Amniotic epithelial cell (primary cell): ENCODE measurements at regions not wholly inside any gene's neighbourhood (a gene's known extent, or its start where the extent isn't known, plus 50 kb on each side); places are given as distances from the start of the nearest gene placed in this dataset.
A peak's percentile ranks its signal among the peaks of the same experiment; 100 is the strongest.

ENCODE experiments used
- DNase-seq: peaks from one replicate; pipeline ENCODE4 v3.0.0-alpha.2; 2010; ENCODE audit warnings: low read depth

DNA sequence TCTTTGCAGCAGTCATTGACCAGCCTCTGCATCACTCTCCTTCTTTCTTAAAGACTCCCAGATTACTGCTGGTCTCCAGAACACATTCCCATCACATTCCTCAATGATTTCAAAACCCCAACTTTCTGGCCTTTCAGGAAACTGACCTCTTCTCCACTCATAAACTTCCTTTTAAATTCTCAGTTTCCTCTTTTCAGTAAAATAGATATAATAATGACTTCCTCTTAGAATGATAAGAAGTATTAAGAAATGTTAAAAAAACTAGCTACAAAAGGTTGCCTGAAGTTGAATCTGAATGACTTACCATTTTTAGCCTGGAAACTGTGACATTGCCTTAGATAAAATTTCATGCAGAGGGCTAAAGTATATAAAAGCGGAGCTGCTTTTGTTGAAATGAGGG lies 239.3 kb downstream of the OGFRL1 start:
- peak; percentile 40 for DNase-seq

- no peak for DNase-seq
These were observed 240.4 kb downstream of the OGFRL1 start for GRCh38 chr6:71529026-71529425.

DNA sequence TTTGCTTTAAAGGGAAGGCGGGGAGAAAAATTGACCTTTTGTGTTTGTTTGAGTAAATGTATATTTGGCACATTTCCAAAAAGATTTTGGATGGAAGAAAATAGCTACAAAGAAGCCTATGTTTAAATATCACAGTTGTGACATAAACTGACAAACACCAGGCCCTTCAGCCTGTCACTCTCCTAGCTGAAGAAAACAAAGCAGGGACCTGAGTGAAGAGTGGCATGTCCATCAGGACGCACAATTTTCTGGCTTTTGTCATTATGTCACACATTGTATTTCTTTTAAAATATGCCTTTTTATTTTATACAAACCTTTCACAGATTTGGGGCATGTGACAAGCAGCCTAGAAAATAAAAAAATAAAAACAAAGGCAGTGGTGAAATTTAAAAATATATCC lies 241.2 kb downstream of the OGFRL1 start:
- DNase-seq = no peak

- peak; percentile 33 for DNase-seq
These were observed 242.4 kb downstream of the OGFRL1 start for GRCh38 chr6:71531006-71531405.

DNA sequence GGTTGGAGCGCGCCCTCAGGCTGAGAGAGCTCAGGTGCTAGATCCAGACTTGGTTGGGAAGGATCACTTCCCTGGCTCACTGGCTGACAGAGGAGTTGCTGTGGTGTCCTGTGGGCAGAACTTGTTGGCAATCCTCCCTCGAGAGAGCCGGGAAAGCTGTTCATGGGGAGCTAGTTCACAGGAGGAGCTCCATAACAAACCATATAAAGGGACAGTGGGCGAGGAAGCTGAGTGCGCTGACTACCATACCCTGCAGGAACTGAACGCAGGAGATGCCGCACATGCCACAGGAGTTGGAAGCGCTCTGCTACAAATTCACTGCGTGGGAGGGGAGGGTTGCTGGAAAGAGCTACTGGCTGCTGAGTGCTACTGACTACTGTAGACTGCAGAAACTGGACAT lies 243.2 kb downstream of the OGFRL1 start:
- no peak for DNase-seq

- peak; percentile 24 for DNase-seq
These were observed 245.3 kb downstream of the OGFRL1 start for GRCh38 chr6:71533939-71534379.

GRCh38 chr6:71534921-71535320 lies 246.3 kb downstream of the OGFRL1 start:
- no peak for DNase-seq

- DNase-seq = no peak
These were observed 249.1 kb downstream of the OGFRL1 start for GRCh38 chr6:71537717-71538116.

- DNase-seq = peak; percentile 60
These were observed 255.4 kb downstream of the OGFRL1 start for GRCh38 chr6:71544028-71544427.

DNA sequence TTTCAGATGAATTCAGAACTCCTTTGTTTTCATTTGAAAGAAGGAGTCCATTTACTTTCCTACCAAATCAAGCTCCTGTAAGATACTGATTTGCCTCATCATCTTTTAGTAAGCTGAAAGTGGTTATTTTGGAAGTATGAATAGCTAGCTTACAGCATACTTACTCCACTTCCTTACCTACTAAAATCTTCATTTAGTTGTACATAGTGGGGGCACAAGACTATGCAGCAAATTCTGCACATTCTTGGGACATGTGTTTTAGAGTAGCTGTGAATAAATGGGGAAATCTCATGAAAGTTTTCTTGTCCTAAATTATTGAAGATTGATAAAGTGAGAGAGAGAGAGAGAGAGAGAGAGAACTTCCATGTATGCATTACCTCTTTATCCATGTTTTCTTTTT lies 256.3 kb downstream of the OGFRL1 start:
- no peak for DNase-seq

DNA sequence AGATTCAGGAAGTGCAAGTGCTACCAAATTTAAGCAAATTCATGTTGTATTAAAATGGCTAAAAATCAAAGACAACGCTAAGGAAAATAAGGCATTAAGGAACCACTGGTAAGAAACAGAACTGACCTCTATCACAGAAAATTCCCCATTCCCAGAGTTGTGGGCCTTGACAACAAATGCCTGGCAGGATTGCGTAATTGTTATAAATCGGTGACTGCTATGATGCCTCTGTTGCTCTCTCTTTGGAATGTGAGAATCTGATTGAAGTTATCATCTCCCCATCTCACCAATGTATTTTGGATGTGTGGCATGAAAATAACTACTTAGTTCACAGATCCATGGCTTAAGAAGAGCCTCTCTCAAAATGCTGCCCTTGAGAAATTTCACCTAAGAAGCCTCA lies 257.3 kb downstream of the OGFRL1 start:
- peak; percentile 7 for DNase-seq

- no peak for DNase-seq
These were observed 263.2 kb downstream of the OGFRL1 start for GRCh38 chr6:71551798-71552197.

GRCh38 chr6:71556141-71556540 lies 267.5 kb downstream of the OGFRL1 start:
- no peak for DNase-seq

DNA sequence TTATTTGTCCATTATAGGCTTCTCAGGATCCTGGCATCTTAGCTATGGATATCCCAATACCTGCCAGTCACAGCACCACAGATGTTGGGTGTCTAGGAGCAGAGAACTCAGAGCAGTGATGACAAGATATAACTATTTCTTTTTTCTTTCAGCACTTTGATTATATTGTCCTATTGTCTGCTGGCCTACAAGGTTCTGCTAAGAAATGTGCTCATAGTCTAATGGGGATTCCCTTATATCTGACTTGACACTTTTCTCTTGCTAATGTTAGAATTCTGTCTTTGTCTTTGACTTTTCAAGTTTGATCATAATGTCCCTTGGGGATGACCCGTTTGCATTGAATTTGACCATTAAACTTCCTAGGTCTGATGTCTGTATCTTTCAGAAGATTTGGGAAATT lies 270.4 kb downstream of the OGFRL1 start:
- no peak for DNase-seq

DNA sequence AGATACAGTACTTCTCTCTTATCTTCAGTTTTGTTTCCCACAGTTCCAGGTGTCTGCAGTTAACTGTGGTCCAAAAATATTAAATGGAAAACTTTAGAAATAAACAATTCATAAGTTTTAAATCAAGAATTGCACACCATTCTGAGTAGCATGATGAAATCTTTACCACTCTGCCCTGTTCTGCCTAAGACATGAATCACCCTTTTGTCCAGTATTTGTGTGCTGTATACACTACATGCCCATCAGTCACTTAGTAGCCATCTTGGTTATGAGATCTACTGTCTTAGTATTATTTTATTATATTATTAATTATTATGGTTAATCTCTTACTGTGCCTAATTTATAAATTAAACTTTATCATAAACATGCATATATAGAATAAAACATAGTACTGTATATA lies 279.0 kb downstream of the OGFRL1 start:
- peak; percentile 24 for DNase-seq

DNA sequence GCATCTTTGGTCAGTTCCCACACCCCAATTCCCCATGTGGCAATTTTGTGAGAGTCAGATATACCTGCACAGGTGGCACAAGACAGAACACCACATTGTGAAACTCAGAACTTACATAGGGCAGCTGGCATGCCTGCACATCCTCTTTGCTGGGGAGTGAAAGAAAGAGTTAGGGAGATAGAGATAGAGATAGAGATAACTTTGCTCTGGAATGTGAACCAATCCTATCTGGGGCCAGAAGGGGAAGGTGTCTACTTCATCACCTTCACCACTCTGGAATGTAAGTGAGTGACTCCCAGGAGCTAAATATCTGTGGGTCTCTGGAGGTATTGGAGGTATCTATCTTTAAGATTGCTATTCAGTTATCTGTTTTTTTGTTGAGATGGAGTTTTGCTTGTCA lies 289.2 kb downstream of the OGFRL1 start:
- no peak for DNase-seq

DNA sequence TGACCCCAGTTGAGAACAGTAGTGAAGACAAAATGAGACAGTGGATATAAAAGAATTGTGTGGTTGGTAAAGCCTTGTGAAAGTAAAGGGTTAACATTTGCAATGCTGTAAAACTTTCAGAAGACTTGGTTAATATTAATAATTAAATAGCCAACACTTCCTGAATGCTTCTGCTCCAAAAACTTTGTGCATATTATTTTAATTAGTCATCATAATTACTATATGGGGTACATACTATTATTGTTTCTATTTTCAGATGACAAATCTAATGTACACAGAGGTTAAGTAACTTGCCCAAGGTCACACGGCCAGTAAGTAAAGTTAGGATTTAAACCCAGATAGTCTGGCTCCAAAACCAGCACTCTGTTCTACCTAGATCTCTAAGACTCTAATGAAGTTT lies 291.3 kb downstream of the OGFRL1 start:
- no peak for DNase-seq

DNA sequence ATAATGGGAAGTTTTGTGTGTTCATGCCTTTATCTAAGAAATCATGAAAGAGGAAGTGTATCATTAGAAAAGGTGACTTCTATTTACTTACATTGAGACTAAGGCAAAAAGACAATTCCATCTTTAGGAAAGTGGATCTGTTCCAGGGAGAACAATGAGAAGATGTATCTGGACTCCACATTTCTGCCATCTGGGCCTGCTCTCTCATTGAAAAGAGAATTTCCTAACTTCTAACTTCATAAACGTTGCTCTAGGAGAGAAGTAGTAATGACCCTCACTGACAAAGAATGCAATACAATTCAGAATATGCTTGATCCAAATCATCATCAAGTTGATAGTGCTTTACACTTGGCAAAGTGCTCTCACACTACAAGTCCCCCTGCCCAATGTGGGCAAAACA lies 294.2 kb downstream of the OGFRL1 start:
- DNase-seq = no peak

DNA sequence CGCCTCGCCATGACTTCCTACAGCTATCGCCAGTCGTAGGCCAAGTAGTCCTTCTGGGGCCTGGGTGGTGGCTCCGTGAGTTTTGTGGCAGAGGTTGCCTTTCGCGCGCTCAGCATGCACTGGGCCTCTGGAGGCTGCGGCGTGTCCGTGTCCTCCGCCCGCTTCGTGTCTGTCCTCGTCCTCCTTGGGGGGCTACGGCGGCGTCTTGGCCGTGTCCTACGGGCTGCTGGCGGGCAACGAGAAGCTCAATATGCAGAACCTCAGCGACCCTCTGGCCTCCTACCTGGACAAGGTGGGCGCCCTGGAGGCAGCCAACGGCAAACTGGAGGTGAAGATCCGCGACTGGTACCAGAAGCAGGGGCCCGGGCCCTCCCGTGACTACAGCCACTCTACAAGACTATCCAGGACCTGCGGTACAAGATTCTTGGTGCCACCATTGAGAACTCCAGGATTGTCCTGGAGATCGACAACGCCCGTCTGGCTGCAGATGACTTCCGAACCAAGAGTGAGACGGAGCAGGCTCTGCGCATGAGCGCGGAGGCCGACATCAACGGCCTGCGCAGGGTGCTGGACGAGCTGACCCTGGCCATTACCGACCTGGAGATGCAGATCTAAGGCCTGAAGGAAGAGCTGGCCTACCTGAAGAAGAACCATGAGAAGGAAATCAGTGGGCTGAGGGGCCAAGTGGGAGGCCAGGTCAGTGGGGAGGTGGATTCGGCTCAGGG lies 296.3 kb downstream of the OGFRL1 start:
- no peak for DNase-seq

GRCh38 chr6:71585472-71585871 lies 296.9 kb downstream of the OGFRL1 start:
- DNase-seq = no peak

- DNase-seq = no peak
These were observed 297.9 kb upstream of the RIMS1 start for GRCh38 chr6:71588490-71588889.

GRCh38 chr6:71589254-71589653 lies 297.1 kb upstream of the RIMS1 start:
- no peak for DNase-seq

DNA sequence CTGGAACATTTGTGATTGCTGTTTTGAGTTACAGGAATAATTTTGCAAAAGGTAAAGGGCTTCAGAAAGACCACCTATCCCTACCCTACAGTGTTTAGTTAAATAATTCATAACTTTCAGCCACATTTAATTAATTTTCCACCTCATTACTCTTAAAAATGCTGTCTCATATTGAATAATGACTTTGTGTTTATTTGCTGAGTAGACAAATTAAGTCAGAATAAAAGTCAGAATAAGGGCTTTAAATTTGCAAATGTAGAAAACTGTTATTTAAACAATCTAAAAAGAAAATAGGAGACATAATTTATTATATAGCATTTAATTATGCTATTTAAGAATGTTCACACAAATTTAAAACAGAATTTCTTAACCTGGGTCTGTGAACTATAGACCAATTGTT lies 293.7 kb upstream of the RIMS1 start:
- DNase-seq = no peak

DNA sequence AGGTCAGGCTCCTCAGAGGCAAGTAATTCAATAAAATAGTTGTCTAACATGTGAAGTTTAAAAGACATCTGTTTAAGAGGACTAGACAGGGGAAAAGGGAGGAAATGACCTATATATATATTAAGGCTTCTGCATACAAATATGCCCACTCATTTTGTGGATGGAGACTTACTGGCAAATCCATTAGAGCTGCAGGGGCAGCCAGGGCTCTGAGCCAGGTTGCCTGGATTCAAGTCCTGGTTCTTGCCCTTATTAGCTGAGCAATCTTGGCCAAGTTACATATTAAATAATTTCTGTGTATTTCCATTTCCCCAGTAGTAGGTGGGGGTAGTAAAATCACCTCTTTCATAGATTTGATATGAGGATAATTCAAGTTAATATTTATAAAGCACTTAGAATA lies 287.0 kb upstream of the RIMS1 start:
- no peak for DNase-seq
